C4-2B (cell line): ENCODE measurements at regions not wholly inside any gene's neighbourhood (a gene's known extent, or its start where the extent isn't known, plus 50 kb on each side); places are given as distances from the start of the nearest gene placed in this dataset.

ENCODE experiments used
- ZFX ChIP-seq: fragments of 450-650 bp; IDR thresholded peaks from 2 replicates; pipeline ENCODE4 v1.6.1; 2017
- TF ChIP-seq, protein P1 (sequence below): fragments of 450-650 bp; conservative IDR thresholded peaks from 2 replicates; pipeline ENCODE4 v1.5.1; 2017; ENCODE audit warnings: mild to moderate bottlenecking

DNA sequence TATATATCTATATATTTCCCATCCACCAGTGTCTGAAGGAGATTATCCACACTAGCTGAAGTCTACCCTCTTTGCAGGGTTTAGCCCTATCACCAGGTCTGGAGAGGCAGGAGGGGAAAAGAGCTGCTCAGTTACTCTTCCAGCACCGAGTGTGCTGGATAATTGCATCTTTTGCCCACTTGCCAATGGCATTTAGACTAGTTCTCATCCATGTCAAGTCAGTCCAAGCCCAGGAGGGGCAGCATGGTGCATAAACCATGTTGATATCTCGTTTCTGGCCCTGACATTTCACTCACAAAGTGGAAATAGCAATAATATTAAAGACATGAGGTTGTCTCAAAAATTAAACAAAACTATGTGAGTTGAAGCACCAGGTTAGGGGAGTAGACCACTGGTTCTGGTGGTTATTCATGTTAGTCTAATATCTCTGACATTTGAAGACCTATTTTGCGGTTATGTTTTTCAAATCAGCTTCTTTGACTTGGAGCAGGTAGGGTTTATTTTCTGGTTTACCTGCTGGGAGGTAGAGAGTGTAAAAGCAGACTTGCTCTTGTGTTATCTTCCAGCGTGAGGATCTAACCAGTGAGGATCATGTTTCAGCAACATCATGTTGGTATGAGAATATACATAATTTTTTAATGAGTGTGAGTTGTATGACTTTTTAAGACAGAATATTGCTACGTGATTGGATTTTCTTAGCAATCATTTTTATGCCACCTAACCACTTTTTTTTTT, 273.2 kb upstream of the KIRREL3 start:
- TF ChIP-seq, protein P1, sequence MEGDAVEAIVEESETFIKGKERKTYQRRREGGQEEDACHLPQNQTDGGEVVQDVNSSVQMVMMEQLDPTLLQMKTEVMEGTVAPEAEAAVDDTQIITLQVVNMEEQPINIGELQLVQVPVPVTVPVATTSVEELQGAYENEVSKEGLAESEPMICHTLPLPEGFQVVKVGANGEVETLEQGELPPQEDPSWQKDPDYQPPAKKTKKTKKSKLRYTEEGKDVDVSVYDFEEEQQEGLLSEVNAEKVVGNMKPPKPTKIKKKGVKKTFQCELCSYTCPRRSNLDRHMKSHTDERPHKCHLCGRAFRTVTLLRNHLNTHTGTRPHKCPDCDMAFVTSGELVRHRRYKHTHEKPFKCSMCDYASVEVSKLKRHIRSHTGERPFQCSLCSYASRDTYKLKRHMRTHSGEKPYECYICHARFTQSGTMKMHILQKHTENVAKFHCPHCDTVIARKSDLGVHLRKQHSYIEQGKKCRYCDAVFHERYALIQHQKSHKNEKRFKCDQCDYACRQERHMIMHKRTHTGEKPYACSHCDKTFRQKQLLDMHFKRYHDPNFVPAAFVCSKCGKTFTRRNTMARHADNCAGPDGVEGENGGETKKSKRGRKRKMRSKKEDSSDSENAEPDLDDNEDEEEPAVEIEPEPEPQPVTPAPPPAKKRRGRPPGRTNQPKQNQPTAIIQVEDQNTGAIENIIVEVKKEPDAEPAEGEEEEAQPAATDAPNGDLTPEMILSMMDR: no peak
- TF ChIP-seq ZFX: no peak
